Endothelial cell of umbilical vein (primary cell): ENCODE measurements at regions not wholly inside any gene's neighbourhood (a gene's known extent, or its start where the extent isn't known, plus 50 kb on each side); places are given as distances from the start of the nearest gene placed in this dataset.

Source experiments
- BruUV-seq: library from RNA; stranded (reverse); fragments of 400-500 nt; replicated peaks from 2 replicates; lab custom pipeline; 2021; lab: Mats Ljungman, UMichigan
- CTCF ChIA-PET: fragments of 300-600, 350-600 bp; sonication (Branson Sonifier 250); formaldehyde crosslinking; loops from one replicate; lab custom pipeline; 2021; ENCODE audit warnings: antibody characterized with exemption, inconsistent platforms; lab: Charles Lee
- POLR2A ChIA-PET: fragments of 300-600, 350-600 bp; sonication (Branson Sonifier 250); formaldehyde crosslinking; loops from one replicate; lab custom pipeline; 2021; ENCODE audit warnings: antibody characterized with exemption, inconsistent platforms; lab: Charles Lee
- DNase-seq: peaks from one replicate; pipeline ENCODE4 v3.0.0-alpha.2; 2011; ENCODE audit warnings: low read depth, low spot score
- FAIRE-seq: peaks from 2 replicates; lab custom pipeline; 2011; peaks lifted over from hg19 to GRCh38; lab: Jason Lieb, UNC
- H2AFZ ChIP-seq: 2 replicates; pipeline ENCODE4 v1.6.0; 2012; ENCODE audit warnings: low read depth, low read length, control low read depth, inconsistent platforms
- H3K27ac ChIP-seq: 2 replicates; pipeline ENCODE4 v1.5.1; 2011; ENCODE audit warnings: low read depth, mild to moderate bottlenecking, control low read depth, low read length, moderate library complexity; ENCODE audit not compliant: insufficient read depth
- H3K27me3 ChIP-seq, 2 experiments: 2 replicates each; pipeline versions ENCODE4 v1.6.0 to v1.6.1; 2011; ENCODE audit warnings: low read length in 2 of 2, mixed read lengths in 1 of 2; ENCODE audit not compliant: control insufficient read depth in 2 of 2, insufficient read depth in 2 of 2
- H3K36me3 ChIP-seq, 2 experiments: 2 replicates in 1 of 2; 3 replicates in 1 of 2; pipeline ENCODE4 v1.5.1; 2011; ENCODE audit warnings: low read length in 2 of 2, mild to moderate bottlenecking in 1 of 2, moderate library complexity in 1 of 2; ENCODE audit not compliant: control insufficient read depth in 2 of 2, insufficient read depth in 2 of 2; ENCODE audit errors: extremely low read depth in 1 of 2
- H3K4me1 ChIP-seq: 3 replicates; pipeline ENCODE4 v1.5.1; 2011; ENCODE audit warnings: mild to moderate bottlenecking, low read length; ENCODE audit not compliant: control insufficient read depth, insufficient read depth; ENCODE audit errors: extremely low read depth
- H3K4me2 ChIP-seq: 2 replicates; pipeline ENCODE4 v1.6.1; 2011; ENCODE audit warnings: low read length, control low read depth, mixed read lengths; ENCODE audit not compliant: insufficient read depth
- H3K4me3 ChIP-seq, 3 experiments: fragments of 200-600 bp in 1 of 3; sonication (generic), shearing (Covaris generic) in 1 of 3; replicated peaks in 1 of 3; 2 replicates each; pipeline ENCODE4 v1.5.1; 2011 to 2016; ENCODE audit warnings: control low read depth in 3 of 3, low read length in 3 of 3, mild to moderate bottlenecking in 2 of 3, inconsistent platforms in 1 of 3, low read depth in 1 of 3, moderate library complexity in 1 of 3; ENCODE audit not compliant: insufficient read depth in 1 of 3
- H3K79me2 ChIP-seq: 2 replicates; pipeline ENCODE4 v1.6.0; 2012; ENCODE audit warnings: low read length, inconsistent platforms; ENCODE audit not compliant: control insufficient read depth, insufficient read depth
- H3K9ac ChIP-seq: replicated peaks from 2 replicates; pipeline ENCODE3; 2011; ENCODE audit warnings: low read length, control low read depth; ENCODE audit not compliant: insufficient read depth; ENCODE audit errors: extremely low read depth
- H3K9me1 ChIP-seq: replicated peaks from 3 replicates; pipeline ENCODE4 v1.6.0; 2011; ENCODE audit warnings: mild to moderate bottlenecking, low read length; ENCODE audit not compliant: control insufficient read depth, insufficient read depth; ENCODE audit errors: extremely low read depth
- H3K9me3 ChIP-seq: replicated peaks from 2 replicates; pipeline ENCODE4 v1.5.1; 2012; ENCODE audit warnings: low read length, inconsistent platforms; ENCODE audit not compliant: control insufficient read depth, insufficient read depth
- H4K20me1 ChIP-seq: replicated peaks from 2 replicates; pipeline ENCODE3; 2011; ENCODE audit warnings: mild to moderate bottlenecking, low read length; ENCODE audit not compliant: control insufficient read depth, insufficient read depth; ENCODE audit errors: extremely low read depth
- CTCF ChIP-seq, 2 donors: IDR thresholded peaks; 1 replicate in 1 of 2; 2 replicates in 1 of 2; pipeline ENCODE4 v1.5.1; 2011; ENCODE audit warnings: low read length in 2 of 2, mild to moderate bottlenecking in 2 of 2, moderate library complexity in 2 of 2, control low read depth in 1 of 2, inconsistent platforms in 1 of 2, low read depth in 1 of 2; ENCODE audit not compliant: insufficient read depth in 1 of 2; ENCODE audit errors: extremely low read depth in 1 of 2
- EZH2 ChIP-seq: IDR thresholded peaks from 2 replicates; pipeline ENCODE4 v1.6.1; 2012; ENCODE audit warnings: borderline replicate concordance, low read depth, mild to moderate bottlenecking, moderate library complexity, low read length, inconsistent platforms; ENCODE audit not compliant: severe bottlenecking
- FOS ChIP-seq: IDR thresholded peaks from 2 replicates; pipeline ENCODE4 v1.6.1; 2011; ENCODE audit warnings: mild to moderate bottlenecking, low read length, moderate library complexity, borderline replicate concordance; ENCODE audit not compliant: insufficient read depth
- GATA2 ChIP-seq: IDR thresholded peaks from 2 replicates; pipeline ENCODE4 v1.7.0; 2011; ENCODE audit warnings: low read depth, mild to moderate bottlenecking, moderate library complexity, mixed read lengths, low read length; ENCODE audit not compliant: insufficient read length, insufficient read depth
- JUN ChIP-seq: IDR thresholded peaks from 2 replicates; pipeline ENCODE4 v1.6.1; 2011; ENCODE audit warnings: borderline replicate concordance, low read depth; ENCODE audit not compliant: insufficient read length, insufficient read depth
- MAX ChIP-seq: IDR thresholded peaks from 2 replicates; pipeline ENCODE4 v1.6.1; 2011; ENCODE audit not compliant: insufficient read depth, insufficient read length
- MYC ChIP-seq: IDR thresholded peaks from one replicate; pipeline ENCODE4 v1.6.1; 2011; ENCODE audit warnings: mild to moderate bottlenecking, low read depth, low read length
- POLR2A ChIP-seq: IDR thresholded peaks from 2 replicates; pipeline ENCODE4 v1.6.1; 2012; ENCODE audit warnings: low read depth, mild to moderate bottlenecking, control low read depth, low read length
- POLR2AphosphoS5 ChIP-seq: IDR thresholded peaks from 2 replicates; pipeline ENCODE4 v1.6.1; 2012; ENCODE audit warnings: low read depth, mild to moderate bottlenecking, control low read depth, low read length, moderate library complexity; ENCODE audit not compliant: insufficient read depth
- dilution Hi-C: fragments of 300-500 bp; cut with MboI; formaldehyde crosslinking; loops from one replicate; pipeline ENCODE4 v1.15.0; 2019; ENCODE audit warnings: low sequenced_read_pairs; ENCODE audit not compliant: extremely low pct_ligation_motif_present
- intact Hi-C: fragments of 100-400 bp; cut with micrococcal nuclease; formaldehyde crosslinking; loops from one replicate; pipeline ENCODE4 v1.10.0; 2022

- dilution Hi-C loops (no loop called here), intact Hi-C loops (no loop called here)
- peaks cover 0 to 6% of the 10 kb centered on the region in 2 experiments for H3K27me3 ChIP-seq
- no peaks in the 10 kb centered on the region for H3K9me1 ChIP-seq
- H3K4me1 ChIP-seq, result no peaks in the 10 kb centered on the region
- FAIRE-seq (no peak), DNase-seq (no peak)
- ChIA-PET POLR2A (no interaction called here), CTCF (no interaction called here)
- H3K36me3 ChIP-seq, result no peaks in the 10 kb centered on the region
- no peaks in the 10 kb centered on the region for H4K20me1 ChIP-seq
- no peaks in the 10 kb centered on the region for H3K79me2 ChIP-seq
- no peaks in the 10 kb centered on the region for H3K9me3 ChIP-seq
- H3K4me3 ChIP-seq, result no peak overlapping the region
- H3K9ac ChIP-seq, result no peak overlapping the region
- H2AFZ ChIP-seq, result no peak overlapping the region
- no peak overlapping the region for H3K4me2 ChIP-seq
- TF ChIP-seq GATA2 (no peak), JUN (no peak), POLR2AphosphoS5 (no peak), CTCF (IDR thresholded peaks at IDR 0.05; ENCODE audit: extremely low read depth in 1 of 2, insufficient read depth in 1 of 2, low read depth in 1 of 2, low read length in 2 of 2) (no peak), MYC (no peak), EZH2 (no peak), POLR2A (no peak), MAX (no peak), FOS (no peak)
- H3K27ac ChIP-seq, result no peak overlapping the region
- BruUV-seq, result no TSS peak
Observed at GRCh38 chr15:66906668-66907614, 158.5 kb upstream of the SMAD3 start.
